Uterus (tissue), 3 donors: ENCODE measurements at regions not wholly inside any gene's neighbourhood (a gene's known extent, or its start where the extent isn't known, plus 50 kb on each side); places are given as distances from the start of the nearest gene placed in this dataset.

ENCODE experiments used
- DNase-seq, 2 donors: peaks; one replicate each; pipeline ENCODE4 v3.0.0-alpha.2; 2019 to 2020
- H3K27ac ChIP-seq, 2 donors: fragments of 200-600 bp; sonication (generic); 1 replicate in 1 of 2; 2 replicates in 1 of 2; pipeline ENCODE4 v1.5.1; 2016 to 2018
- H3K27me3 ChIP-seq, 2 donors: fragments of 200-600 bp; sonication (generic); one replicate each; pipeline ENCODE4 v1.5.1; 2018 to 2019; ENCODE audit warnings: control low read depth in 1 of 2
- H3K36me3 ChIP-seq, 2 donors: fragments of 200-600 bp; sonication (generic); one replicate each; pipeline ENCODE4 v1.5.1; 2019; ENCODE audit warnings: control low read depth in 1 of 2
- H3K4me1 ChIP-seq, 2 donors: fragments of 200-600 bp; sonication (generic); one replicate each; pipeline ENCODE4 v1.5.1; 2018 to 2019; ENCODE audit warnings: control low read depth in 1 of 2
- H3K4me3 ChIP-seq, 2 donors: fragments of 200-600 bp; sonication (generic); 1 replicate in 1 of 2; 2 replicates in 1 of 2; pipeline ENCODE4 v1.5.1; 2018 to 2019; ENCODE audit warnings: mild to moderate bottlenecking in 1 of 2
- H3K9me3 ChIP-seq, 2 donors: fragments of 200-600 bp; sonication (generic); one replicate each; pipeline ENCODE4 v1.5.1; 2019; ENCODE audit warnings: control low read depth in 1 of 2
- CTCF ChIP-seq, 4 experiments: fragments of 200-600 bp in 2 of 4; fragments of 450-650 bp in 2 of 4; sonication (generic) in 2 of 4; IDR thresholded peaks; one replicate each; pipeline ENCODE4 v1.5.1; 2016 to 2019; ENCODE audit warnings: antibody characterized with exemption in 4 of 4, mild to moderate bottlenecking in 2 of 4, moderate library complexity in 1 of 4
- POLR2A ChIP-seq, 2 donors: fragments of 450-650 bp; IDR thresholded peaks; one replicate each; pipeline ENCODE4 v1.6.1; 2016; ENCODE audit warnings: antibody characterized with exemption in 2 of 2, mild to moderate bottlenecking in 1 of 2, moderate library complexity in 1 of 2
- intact Hi-C: fragments of 100-400 bp; cut with DNase I; formaldehyde crosslinking; loops from one replicate; pipeline ENCODE4 v1.15.1; 2023; ENCODE audit warnings: low total_unique reads
- donor health status: DM: yes; HTN: yes; CAD: no.

- Histone ChIP-seq H3K4me1 (no peaks in the 10 kb centered on the region), H3K9me3 (no peaks in the 10 kb centered on the region), H3K4me3 (no peak overlapping the region), H3K27ac (no peak overlapping the region), H3K27me3 (no peaks in the 10 kb centered on the region), H3K36me3 (no peaks in the 10 kb centered on the region)
- intact Hi-C loops, result no loop called here
- no peak for DNase-seq
- TF ChIP-seq POLR2A (IDR thresholded peaks at IDR 0.05) (no peak), CTCF (IDR thresholded peaks at IDR 0.05) (no peak)
Measured at GRCh38 chr21:14833666-14834351, 231.0 kb downstream of the NRIP1 start.

- no peaks in the 10 kb centered on the region for H3K36me3 ChIP-seq
- no peak overlapping the region for H3K4me3 ChIP-seq
- intact Hi-C loops, result no loop called here
- no peaks in the 10 kb centered on the region for H3K9me3 ChIP-seq
- no peaks in the 10 kb centered on the region for H3K27me3 ChIP-seq
- TF ChIP-seq CTCF (IDR thresholded peaks at IDR 0.05) (no peak), POLR2A (IDR thresholded peaks at IDR 0.05) (no peak)
- no peak for DNase-seq
- H3K4me1 ChIP-seq, result no peaks in the 10 kb centered on the region
- no peak overlapping the region for H3K27ac ChIP-seq
Measured at GRCh38 chr21:14833241-14833640, 231.6 kb downstream of the NRIP1 start.

GRCh38 chr21:14830307-14830706 lies 234.5 kb downstream of the NRIP1 start:
- Histone ChIP-seq H3K27ac (no peak overlapping the region), H3K9me3 (no peaks in the 10 kb centered on the region), H3K4me3 (no peak overlapping the region), H3K27me3 (no peaks in the 10 kb centered on the region), H3K36me3 (no peaks in the 10 kb centered on the region), H3K4me1 (no peaks in the 10 kb centered on the region)
- intact Hi-C loops, result no loop called here
- DNase-seq, result no peak
- TF ChIP-seq CTCF (IDR thresholded peaks at IDR 0.05), result no peak
- no peak for TF ChIP-seq POLR2A (IDR thresholded peaks at IDR 0.05)

GRCh38 chr21:14829685-14830084 lies 235.1 kb downstream of the NRIP1 start:
- no peaks in the 10 kb centered on the region for H3K4me1 ChIP-seq
- intact Hi-C loops, result no loop called here
- no peak for DNase-seq
- TF ChIP-seq CTCF (IDR thresholded peaks at IDR 0.05), result no peak
- TF ChIP-seq POLR2A (IDR thresholded peaks at IDR 0.05), result no peak
- H3K27me3 ChIP-seq, result no peaks in the 10 kb centered on the region
- no peak overlapping the region for H3K4me3 ChIP-seq
- no peak overlapping the region for H3K27ac ChIP-seq
- no peaks in the 10 kb centered on the region for H3K36me3 ChIP-seq
- H3K9me3 ChIP-seq, result no peaks in the 10 kb centered on the region

- no peak for DNase-seq
Measured at GRCh38 chr21:14827468-14827867, 237.3 kb downstream of the NRIP1 start.

More at GRCh38 chr21:14827468-14827867, 237.3 kb downstream of the NRIP1 start:
- H3K36me3 ChIP-seq, result no peaks in the 10 kb centered on the region
- no peak overlapping the region for H3K27ac ChIP-seq
- TF ChIP-seq POLR2A (IDR thresholded peaks at IDR 0.05), result no peak
- no peak for TF ChIP-seq CTCF (IDR thresholded peaks at IDR 0.05)
- no peaks in the 10 kb centered on the region for H3K27me3 ChIP-seq
- H3K4me1 ChIP-seq, result no peaks in the 10 kb centered on the region
- H3K4me3 ChIP-seq, result no peak overlapping the region
- intact Hi-C loops, result no loop called here
- H3K9me3 ChIP-seq, result no peaks in the 10 kb centered on the region
